B cell (primary cell): ENCODE measurements at regions not wholly inside any gene's neighbourhood (a gene's known extent, or its start where the extent isn't known, plus 50 kb on each side); places are given as distances from the start of the nearest gene placed in this dataset.

Source experiments
- ATAC-seq: fragments of 200-7000 bp; cut with Tn5 transposase; one replicate; pipeline ENCODE4 v1.10.0; 2021; ENCODE audit warnings: low read depth, mild to moderate bottlenecking, moderate number of reproducible peaks, moderate library complexity
- CTCF ChIA-PET: fragments of 350-600 bp; sonication (Branson Sonifier 250); formaldehyde crosslinking; loops from one replicate; lab custom pipeline; 2021; ENCODE audit warnings: antibody characterized with exemption, inconsistent platforms; lab: Charles Lee
- POLR2A ChIA-PET: fragments of 350-600 bp; sonication (Branson Sonifier 250); formaldehyde crosslinking; loops from one replicate; lab custom pipeline; 2021; ENCODE audit warnings: antibody characterized with exemption; lab: Charles Lee
- DNase-seq: peaks from one replicate; pipeline ENCODE4 v3.0.0; 2013
- H2AFZ ChIP-seq: 2 replicates; pipeline ENCODE4 v1.6.1; 2012; ENCODE audit warnings: mild to moderate bottlenecking, low read depth, low read length; ENCODE audit not compliant: insufficient read depth, poor library complexity, severe bottlenecking
- H3K27ac ChIP-seq, 2 donors: 1 replicate in 1 of 2; 2 replicates in 1 of 2; pipeline ENCODE4 v1.5.1; 2012 to 2013; ENCODE audit warnings: low read length in 2 of 2, mild to moderate bottlenecking in 2 of 2, moderate library complexity in 1 of 2
- H3K27me3 ChIP-seq, 4 experiments: fragments of 200-600 bp in 1 of 4; sonication (generic) in 1 of 4; replicated peaks in 1 of 4; 1 replicate in 2 of 4; 2 replicates in 2 of 4; pipeline versions ENCODE4 v1.6.1 to v1.7.0; 2013 to 2016; ENCODE audit warnings: low read length in 3 of 4, mild to moderate bottlenecking in 2 of 4, mixed read lengths in 1 of 4, moderate library complexity in 1 of 4; ENCODE audit not compliant: insufficient read depth in 4 of 4, control insufficient read depth in 3 of 4; ENCODE audit errors: control extremely low read depth in 1 of 4
- H3K36me3 ChIP-seq, 2 experiments: replicated peaks in 1 of 2; 1 replicate in 1 of 2; 2 replicates in 1 of 2; pipeline versions ENCODE4 v1.6.1 to v1.7.1; 2013; ENCODE audit warnings: low read length in 1 of 2; ENCODE audit not compliant: insufficient read depth in 2 of 2, control insufficient read depth in 1 of 2; ENCODE audit errors: control extremely low read depth in 1 of 2, extremely low read depth in 1 of 2
- H3K4me1 ChIP-seq, 2 donors: fragments of 200-600 bp in 1 of 2; sonication (generic) in 1 of 2; 1 replicate in 1 of 2; 2 replicates in 1 of 2; pipeline versions ENCODE4 v1.5.1 to v1.6.1; 2013 to 2017; ENCODE audit warnings: low read length in 2 of 2; ENCODE audit not compliant: control insufficient read depth in 2 of 2, insufficient read depth in 2 of 2
- H3K4me2 ChIP-seq: replicated peaks from 2 replicates; pipeline ENCODE3; 2012; ENCODE audit warnings: mild to moderate bottlenecking, low read depth, low read length; ENCODE audit not compliant: poor library complexity, severe bottlenecking
- H3K4me3 ChIP-seq, 5 experiments: fragments of 200-600 bp in 1 of 5; sonication (generic) in 1 of 5; 1 replicate in 3 of 5; 2 replicates in 2 of 5; pipeline versions ENCODE4 v1.5.1 to v1.7.0; 2011 to 2016; ENCODE audit warnings: low read length in 4 of 5, mild to moderate bottlenecking in 4 of 5, low read depth in 2 of 5, control low read depth in 1 of 5, moderate library complexity in 1 of 5; ENCODE audit not compliant: insufficient read depth in 1 of 5; ENCODE audit errors: control extremely low read depth in 1 of 5, extremely low read depth in 1 of 5
- H3K79me2 ChIP-seq: fragments of 200-600 bp; sonication (generic); one replicate; pipeline ENCODE4 v1.6.0; 2016; ENCODE audit warnings: low read length; ENCODE audit not compliant: control insufficient read depth, insufficient read depth
- H3K9ac ChIP-seq: fragments of 200-600 bp; sonication (generic); 2 replicates; pipeline ENCODE4 v1.6.1; 2017; ENCODE audit warnings: mild to moderate bottlenecking, low read length, moderate library complexity
- H3K9me3 ChIP-seq, 3 donors: one replicate each; pipeline versions ENCODE4 v1.6.1 to v1.7.1; 2013; ENCODE audit warnings: low read length in 2 of 3; ENCODE audit not compliant: control insufficient read depth in 2 of 3, insufficient read depth in 1 of 3; ENCODE audit errors: control extremely low read depth in 1 of 3
- H4K20me1 ChIP-seq: 2 replicates; pipeline ENCODE4 v1.6.0; 2012; ENCODE audit warnings: mild to moderate bottlenecking, low read length; ENCODE audit not compliant: insufficient read depth, control insufficient read depth, poor library complexity, severe bottlenecking
- H3K27ac Mint-ChIP-seq: one replicate; pipeline ENCODE4 v1.8.0; 2021; ENCODE audit warnings: mixed read lengths
- H3K27me3 Mint-ChIP-seq: one replicate; pipeline ENCODE4 v1.8.0; 2021; ENCODE audit warnings: mixed read lengths
- H3K4me1 Mint-ChIP-seq: one replicate; pipeline ENCODE4 v1.8.0; 2021; ENCODE audit warnings: mixed read lengths
- H3K4me3 Mint-ChIP-seq: one replicate; pipeline ENCODE4 v1.8.0; 2021; ENCODE audit warnings: mixed read lengths
- H3K9me3 Mint-ChIP-seq: one replicate; pipeline ENCODE4 v1.8.0; 2022; ENCODE audit warnings: mixed read lengths; ENCODE audit not compliant: insufficient read depth
- CTCF ChIP-seq: fragments of 200-600 bp; IDR thresholded peaks from one replicate; pipeline ENCODE4 v1.8.0; 2022; ENCODE audit warnings: antibody characterized with exemption, mild to moderate bottlenecking
- EZH2 ChIP-seq: IDR thresholded peaks from 2 replicates; pipeline ENCODE4 v1.6.1; 2012; ENCODE audit warnings: borderline replicate concordance, low read depth, mild to moderate bottlenecking, moderate library complexity, low read length; ENCODE audit not compliant: insufficient read depth, poor library complexity, severe bottlenecking
- WGBS: methylation state at CpG from one replicate; pipeline ENCODE4 v1.1.5; 2013; ENCODE audit warnings: missing lambda C conversion rate; ENCODE audit not compliant: insufficient coverage; 5-methylcytosine and 5-hydroxymethylcytosine counted together
- intact Hi-C: fragments of 100-400 bp; cut with micrococcal nuclease; formaldehyde crosslinking; loops from one replicate; pipeline ENCODE4 v1.10.0; 2022

GRCh38 chr9:1461812-1462211 is 411.7 kb downstream of the DMRT2 start:
- H3K27ac Mint-ChIP-seq = no peak overlapping the region
- no peaks in the 10 kb centered on the region for H3K9me3 ChIP-seq
- H3K4me1 Mint-ChIP-seq = no peaks in the 10 kb centered on the region
- 81% methylated on average over 2 of the region's 4 CpGs for WGBS
- H3K27me3 Mint-ChIP-seq = peaks cover 7% of the 10 kb centered on the region
- H3K4me3 ChIP-seq = no peak overlapping the region
- no peak overlapping the region for H3K4me2 ChIP-seq
- H3K36me3 ChIP-seq = no peaks in the 10 kb centered on the region
- H3K9ac ChIP-seq = no peak overlapping the region
- ChIA-PET CTCF (no interaction called here), POLR2A (no interaction called here)
- no peak overlapping the region for H2AFZ ChIP-seq
- intact Hi-C loops = no loop called here
- TF ChIP-seq CTCF = no peak
- TF ChIP-seq EZH2 = no peak
- no peaks in the 10 kb centered on the region for H3K4me1 ChIP-seq
- H3K27me3 ChIP-seq = no peaks in the 10 kb centered on the region
- H3K27ac ChIP-seq = no peak overlapping the region
- ATAC-seq (no peak), DNase-seq (no peak)
- H3K9me3 Mint-ChIP-seq = no peaks in the 10 kb centered on the region
- H4K20me1 ChIP-seq = no peaks in the 10 kb centered on the region
- no peak overlapping the region for H3K4me3 Mint-ChIP-seq
- H3K79me2 ChIP-seq = no peaks in the 10 kb centered on the region

- Histone ChIP-seq H3K79me2 (no peaks in the 10 kb centered on the region), H3K4me1 (no peaks in the 10 kb centered on the region), H3K9me3 (no peaks in the 10 kb centered on the region), H3K27ac (no peak overlapping the region), H3K4me2 (no peak overlapping the region), H3K4me3 (no peak overlapping the region), H3K27me3 (no peaks in the 10 kb centered on the region), H3K36me3 (no peaks in the 10 kb centered on the region), H2AFZ (no peak overlapping the region), H4K20me1 (no peaks in the 10 kb centered on the region), H3K9ac (no peak overlapping the region)
- H3K4me3 Mint-ChIP-seq = no peak overlapping the region
- CTCF ChIA-PET = no interaction called here
- H3K9me3 Mint-ChIP-seq = no peaks in the 10 kb centered on the region
- intact Hi-C loops = no loop called here
- ATAC-seq (no peak), DNase-seq (no peak)
- POLR2A ChIA-PET = no interaction called here
- no peaks in the 10 kb centered on the region for H3K4me1 Mint-ChIP-seq
- H3K27me3 Mint-ChIP-seq = peaks cover 4% of the 10 kb centered on the region
- no CpG with 5 or more reads among the region's 4 CpGs for WGBS
- H3K27ac Mint-ChIP-seq = no peak overlapping the region
- no peak for TF ChIP-seq CTCF
- TF ChIP-seq EZH2 = no peak
These were observed 412.6 kb downstream of the DMRT2 start for GRCh38 chr9:1462626-1463308.
